Endothelial cell of umbilical vein (primary cell): ENCODE measurements at regions not wholly inside any gene's neighbourhood (a gene's known extent, or its start where the extent isn't known, plus 50 kb on each side); places are given as distances from the start of the nearest gene placed in this dataset.

ENCODE experiments used
- BruUV-seq: library from RNA; stranded (reverse); fragments of 400-500 nt; replicated peaks from 2 replicates; lab custom pipeline; 2021; lab: Mats Ljungman, UMichigan
- CTCF ChIA-PET: fragments of 300-600, 350-600 bp; sonication (Branson Sonifier 250); formaldehyde crosslinking; loops from one replicate; lab custom pipeline; 2021; ENCODE audit warnings: antibody characterized with exemption, inconsistent platforms; lab: Charles Lee
- POLR2A ChIA-PET: fragments of 300-600, 350-600 bp; sonication (Branson Sonifier 250); formaldehyde crosslinking; loops from one replicate; lab custom pipeline; 2021; ENCODE audit warnings: antibody characterized with exemption, inconsistent platforms; lab: Charles Lee
- DNase-seq: peaks from one replicate; pipeline ENCODE4 v3.0.0-alpha.2; 2011; ENCODE audit warnings: low read depth, low spot score
- FAIRE-seq: peaks from 2 replicates; lab custom pipeline; 2011; peaks lifted over from hg19 to GRCh38; lab: Jason Lieb, UNC
- H2AFZ ChIP-seq: 2 replicates; pipeline ENCODE4 v1.6.0; 2012; ENCODE audit warnings: low read depth, low read length, control low read depth, inconsistent platforms
- H3K27ac ChIP-seq: 2 replicates; pipeline ENCODE4 v1.5.1; 2011; ENCODE audit warnings: low read depth, mild to moderate bottlenecking, control low read depth, low read length, moderate library complexity; ENCODE audit not compliant: insufficient read depth
- H3K27me3 ChIP-seq, 2 experiments: 2 replicates each; pipeline versions ENCODE4 v1.6.0 to v1.6.1; 2011; ENCODE audit warnings: low read length in 2 of 2, mixed read lengths in 1 of 2; ENCODE audit not compliant: control insufficient read depth in 2 of 2, insufficient read depth in 2 of 2
- H3K36me3 ChIP-seq, 2 experiments: 2 replicates in 1 of 2; 3 replicates in 1 of 2; pipeline ENCODE4 v1.5.1; 2011; ENCODE audit warnings: low read length in 2 of 2, mild to moderate bottlenecking in 1 of 2, moderate library complexity in 1 of 2; ENCODE audit not compliant: control insufficient read depth in 2 of 2, insufficient read depth in 2 of 2; ENCODE audit errors: extremely low read depth in 1 of 2
- H3K4me1 ChIP-seq: 3 replicates; pipeline ENCODE4 v1.5.1; 2011; ENCODE audit warnings: mild to moderate bottlenecking, low read length; ENCODE audit not compliant: control insufficient read depth, insufficient read depth; ENCODE audit errors: extremely low read depth
- H3K4me2 ChIP-seq: 2 replicates; pipeline ENCODE4 v1.6.1; 2011; ENCODE audit warnings: low read length, control low read depth, mixed read lengths; ENCODE audit not compliant: insufficient read depth
- H3K4me3 ChIP-seq, 3 experiments: fragments of 200-600 bp in 1 of 3; sonication (generic), shearing (Covaris generic) in 1 of 3; replicated peaks in 1 of 3; 2 replicates each; pipeline ENCODE4 v1.5.1; 2011 to 2016; ENCODE audit warnings: control low read depth in 3 of 3, low read length in 3 of 3, mild to moderate bottlenecking in 2 of 3, inconsistent platforms in 1 of 3, low read depth in 1 of 3, moderate library complexity in 1 of 3; ENCODE audit not compliant: insufficient read depth in 1 of 3
- H3K79me2 ChIP-seq: 2 replicates; pipeline ENCODE4 v1.6.0; 2012; ENCODE audit warnings: low read length, inconsistent platforms; ENCODE audit not compliant: control insufficient read depth, insufficient read depth
- H3K9ac ChIP-seq: replicated peaks from 2 replicates; pipeline ENCODE3; 2011; ENCODE audit warnings: low read length, control low read depth; ENCODE audit not compliant: insufficient read depth; ENCODE audit errors: extremely low read depth
- H3K9me1 ChIP-seq: replicated peaks from 3 replicates; pipeline ENCODE4 v1.6.0; 2011; ENCODE audit warnings: mild to moderate bottlenecking, low read length; ENCODE audit not compliant: control insufficient read depth, insufficient read depth; ENCODE audit errors: extremely low read depth
- H3K9me3 ChIP-seq: replicated peaks from 2 replicates; pipeline ENCODE4 v1.5.1; 2012; ENCODE audit warnings: low read length, inconsistent platforms; ENCODE audit not compliant: control insufficient read depth, insufficient read depth
- H4K20me1 ChIP-seq: replicated peaks from 2 replicates; pipeline ENCODE3; 2011; ENCODE audit warnings: mild to moderate bottlenecking, low read length; ENCODE audit not compliant: control insufficient read depth, insufficient read depth; ENCODE audit errors: extremely low read depth
- EZH2 ChIP-seq: IDR thresholded peaks from 2 replicates; pipeline ENCODE4 v1.6.1; 2012; ENCODE audit warnings: borderline replicate concordance, low read depth, mild to moderate bottlenecking, moderate library complexity, low read length, inconsistent platforms; ENCODE audit not compliant: severe bottlenecking
- FOS ChIP-seq: IDR thresholded peaks from 2 replicates; pipeline ENCODE4 v1.6.1; 2011; ENCODE audit warnings: mild to moderate bottlenecking, low read length, moderate library complexity, borderline replicate concordance; ENCODE audit not compliant: insufficient read depth
- GATA2 ChIP-seq: IDR thresholded peaks from 2 replicates; pipeline ENCODE4 v1.7.0; 2011; ENCODE audit warnings: low read depth, mild to moderate bottlenecking, moderate library complexity, mixed read lengths, low read length; ENCODE audit not compliant: insufficient read length, insufficient read depth
- JUN ChIP-seq: IDR thresholded peaks from 2 replicates; pipeline ENCODE4 v1.6.1; 2011; ENCODE audit warnings: borderline replicate concordance, low read depth; ENCODE audit not compliant: insufficient read length, insufficient read depth
- MYC ChIP-seq: IDR thresholded peaks from one replicate; pipeline ENCODE4 v1.6.1; 2011; ENCODE audit warnings: mild to moderate bottlenecking, low read depth, low read length
- POLR2A ChIP-seq: IDR thresholded peaks from 2 replicates; pipeline ENCODE4 v1.6.1; 2012; ENCODE audit warnings: low read depth, mild to moderate bottlenecking, control low read depth, low read length
- POLR2AphosphoS5 ChIP-seq: IDR thresholded peaks from 2 replicates; pipeline ENCODE4 v1.6.1; 2012; ENCODE audit warnings: low read depth, mild to moderate bottlenecking, control low read depth, low read length, moderate library complexity; ENCODE audit not compliant: insufficient read depth
- dilution Hi-C: fragments of 300-500 bp; cut with MboI; formaldehyde crosslinking; loops from one replicate; pipeline ENCODE4 v1.15.0; 2019; ENCODE audit warnings: low sequenced_read_pairs; ENCODE audit not compliant: extremely low pct_ligation_motif_present
- intact Hi-C: fragments of 100-400 bp; cut with micrococcal nuclease; formaldehyde crosslinking; loops from one replicate; pipeline ENCODE4 v1.10.0; 2022
- TF ChIP-seq, protein P1 (sequence below): IDR thresholded peaks from 2 replicates; pipeline ENCODE4 v1.6.1; 2011; ENCODE audit not compliant: insufficient read depth, insufficient read length
- TF ChIP-seq, protein P2 (sequence below), 2 donors: IDR thresholded peaks; 1 replicate in 1 of 2; 2 replicates in 1 of 2; pipeline ENCODE4 v1.5.1; 2011; ENCODE audit warnings: low read length in 2 of 2, mild to moderate bottlenecking in 2 of 2, moderate library complexity in 2 of 2, control low read depth in 1 of 2, inconsistent platforms in 1 of 2, low read depth in 1 of 2; ENCODE audit not compliant: insufficient read depth in 1 of 2; ENCODE audit errors: extremely low read depth in 1 of 2

DNA sequence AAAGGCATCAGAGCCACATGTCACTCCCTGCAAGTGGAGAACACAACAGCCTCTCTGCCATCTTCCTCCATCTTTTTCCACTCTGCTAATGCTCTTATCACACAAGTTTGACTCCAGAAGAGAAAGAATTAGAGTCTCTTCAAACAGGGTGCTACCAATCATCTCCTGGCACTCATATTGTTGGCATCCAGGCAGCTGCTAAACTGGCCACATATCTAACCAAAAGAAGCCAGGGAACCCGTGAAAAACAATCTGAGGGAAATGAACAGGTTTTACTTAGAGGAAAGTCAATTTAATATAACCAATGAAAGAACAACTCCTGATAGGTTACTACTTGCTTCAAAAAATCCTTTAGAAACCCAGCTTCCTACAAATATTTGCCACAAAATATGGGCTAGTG, 117.2 kb downstream of the SLC25A46 start:
- H3K36me3 ChIP-seq: no peaks in the 10 kb centered on the region
- H3K4me3 ChIP-seq: no peak overlapping the region
- H3K9ac ChIP-seq: no peak overlapping the region
- H3K27me3 ChIP-seq: no peaks in the 10 kb centered on the region
- ChIA-PET CTCF (no interaction called here), POLR2A (no interaction called here)
- no TSS peak for BruUV-seq
- H3K27ac ChIP-seq: no peak overlapping the region
- no peaks in the 10 kb centered on the region for H3K4me1 ChIP-seq
- dilution Hi-C loops (no loop called here), intact Hi-C loops (no loop called here)
- FAIRE-seq (no peak), DNase-seq (no peak)
- no peak overlapping the region for H2AFZ ChIP-seq
- no peak for TF ChIP-seq POLR2A
- TF ChIP-seq MYC: no peak
- no peak for TF ChIP-seq FOS
- TF ChIP-seq, protein P1, sequence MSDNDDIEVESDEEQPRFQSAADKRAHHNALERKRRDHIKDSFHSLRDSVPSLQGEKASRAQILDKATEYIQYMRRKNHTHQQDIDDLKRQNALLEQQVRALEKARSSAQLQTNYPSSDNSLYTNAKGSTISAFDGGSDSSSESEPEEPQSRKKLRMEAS: no peak
- no peak for TF ChIP-seq JUN
- H4K20me1 ChIP-seq: no peaks in the 10 kb centered on the region
- no peaks in the 10 kb centered on the region for H3K9me1 ChIP-seq
- H3K9me3 ChIP-seq: no peaks in the 10 kb centered on the region
- no peaks in the 10 kb centered on the region for H3K79me2 ChIP-seq
- no peak overlapping the region for H3K4me2 ChIP-seq

- Histone ChIP-seq H4K20me1 (no peaks in the 10 kb centered on the region), H3K4me3 (no peak overlapping the region), H3K27me3 (no peaks in the 10 kb centered on the region), H2AFZ (no peak overlapping the region), H3K9ac (no peak overlapping the region), H3K9me3 (no peaks in the 10 kb centered on the region), H3K79me2 (no peaks in the 10 kb centered on the region), H3K36me3 (no peaks in the 10 kb centered on the region), H3K4me2 (no peak overlapping the region), H3K9me1 (no peaks in the 10 kb centered on the region), H3K4me1 (no peaks in the 10 kb centered on the region), H3K27ac (no peak overlapping the region)
- no TSS peak for BruUV-seq
- no peak for TF ChIP-seq JUN
- no peak for TF ChIP-seq POLR2A
- TF ChIP-seq, protein P2, sequence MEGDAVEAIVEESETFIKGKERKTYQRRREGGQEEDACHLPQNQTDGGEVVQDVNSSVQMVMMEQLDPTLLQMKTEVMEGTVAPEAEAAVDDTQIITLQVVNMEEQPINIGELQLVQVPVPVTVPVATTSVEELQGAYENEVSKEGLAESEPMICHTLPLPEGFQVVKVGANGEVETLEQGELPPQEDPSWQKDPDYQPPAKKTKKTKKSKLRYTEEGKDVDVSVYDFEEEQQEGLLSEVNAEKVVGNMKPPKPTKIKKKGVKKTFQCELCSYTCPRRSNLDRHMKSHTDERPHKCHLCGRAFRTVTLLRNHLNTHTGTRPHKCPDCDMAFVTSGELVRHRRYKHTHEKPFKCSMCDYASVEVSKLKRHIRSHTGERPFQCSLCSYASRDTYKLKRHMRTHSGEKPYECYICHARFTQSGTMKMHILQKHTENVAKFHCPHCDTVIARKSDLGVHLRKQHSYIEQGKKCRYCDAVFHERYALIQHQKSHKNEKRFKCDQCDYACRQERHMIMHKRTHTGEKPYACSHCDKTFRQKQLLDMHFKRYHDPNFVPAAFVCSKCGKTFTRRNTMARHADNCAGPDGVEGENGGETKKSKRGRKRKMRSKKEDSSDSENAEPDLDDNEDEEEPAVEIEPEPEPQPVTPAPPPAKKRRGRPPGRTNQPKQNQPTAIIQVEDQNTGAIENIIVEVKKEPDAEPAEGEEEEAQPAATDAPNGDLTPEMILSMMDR (IDR thresholded peaks at IDR 0.05; ENCODE audit: extremely low read depth in 1 of 2, insufficient read depth in 1 of 2, low read depth in 1 of 2, low read length in 2 of 2): no peak
- no peak for TF ChIP-seq GATA2
- TF ChIP-seq FOS: no peak
- TF ChIP-seq MYC: no peak
- TF ChIP-seq, protein P1: no peak
- no peak for TF ChIP-seq EZH2
- no peak for TF ChIP-seq POLR2AphosphoS5
- DNase-seq: peak; percentile 7
- dilution Hi-C loops (no loop called here), intact Hi-C loops (loop anchor here (1.0 kb wide), 1 partner anchor 107 kb away; no protein-coding TSS in a partner anchor)
- CTCF ChIA-PET: no interaction called here
- POLR2A ChIA-PET: no interaction called here
- no peak for FAIRE-seq
Observed at GRCh38 chr5:110865400-110866094, 126.7 kb downstream of the SLC25A46 start.
